ENCODE measurements at regions not wholly inside any gene's neighbourhood (a gene's known extent, or its start where the extent isn't known, plus 50 kb on each side); places are given as distances from the start of the nearest gene placed in this dataset.

DNA sequence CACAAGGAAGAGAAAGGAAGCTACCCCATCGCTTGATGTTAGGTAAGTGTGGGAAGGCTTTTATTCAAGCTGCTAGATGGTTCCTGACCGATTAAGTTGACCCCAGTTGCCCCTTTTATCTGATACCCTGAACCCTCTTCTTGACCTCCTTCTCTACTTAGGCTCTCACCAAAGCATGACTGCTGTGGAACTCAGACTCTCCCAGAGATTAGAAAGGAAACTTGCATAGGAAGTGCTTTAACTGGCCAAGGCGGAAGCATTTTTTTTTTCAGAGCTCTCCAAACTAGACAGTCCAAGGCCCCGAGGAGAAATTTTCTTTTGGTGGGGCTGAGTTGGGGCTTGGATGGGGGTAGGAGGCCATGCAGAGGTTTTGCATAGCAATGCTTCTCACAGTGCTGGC, 101.3 kb upstream of the USP24 start (continued):
- TF ChIP-seq, protein P1, sequence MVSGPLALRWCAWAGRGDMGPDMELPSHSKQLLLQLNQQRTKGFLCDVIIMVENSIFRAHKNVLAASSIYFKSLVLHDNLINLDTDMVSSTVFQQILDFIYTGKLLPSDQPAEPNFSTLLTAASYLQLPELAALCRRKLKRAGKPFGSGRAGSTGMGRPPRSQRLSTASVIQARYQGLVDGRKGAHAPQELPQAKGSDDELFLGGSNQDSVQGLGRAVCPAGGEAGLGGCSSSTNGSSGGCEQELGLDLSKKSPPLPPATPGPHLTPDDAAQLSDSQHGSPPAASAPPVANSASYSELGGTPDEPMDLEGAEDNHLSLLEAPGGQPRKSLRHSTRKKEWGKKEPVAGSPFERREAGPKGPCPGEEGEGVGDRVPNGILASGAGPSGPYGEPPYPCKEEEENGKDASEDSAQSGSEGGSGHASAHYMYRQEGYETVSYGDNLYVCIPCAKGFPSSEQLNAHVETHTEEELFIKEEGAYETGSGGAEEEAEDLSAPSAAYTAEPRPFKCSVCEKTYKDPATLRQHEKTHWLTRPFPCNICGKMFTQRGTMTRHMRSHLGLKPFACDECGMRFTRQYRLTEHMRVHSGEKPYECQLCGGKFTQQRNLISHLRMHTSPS (CRISPR knock-in tag; IDR thresholded peaks at IDR 0.05; ENCODE audit: low read depth), result no peak
- TF ChIP-seq, protein P2, sequence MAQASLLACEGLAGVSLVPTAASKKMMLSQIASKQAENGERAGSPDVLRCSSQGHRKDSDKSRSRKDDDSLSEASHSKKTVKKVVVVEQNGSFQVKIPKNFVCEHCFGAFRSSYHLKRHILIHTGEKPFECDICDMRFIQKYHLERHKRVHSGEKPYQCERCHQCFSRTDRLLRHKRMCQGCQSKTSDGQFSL (CRISPR knock-in tag; IDR thresholded peaks at IDR 0.05), result no peak
- TF ChIP-seq, protein P3, sequence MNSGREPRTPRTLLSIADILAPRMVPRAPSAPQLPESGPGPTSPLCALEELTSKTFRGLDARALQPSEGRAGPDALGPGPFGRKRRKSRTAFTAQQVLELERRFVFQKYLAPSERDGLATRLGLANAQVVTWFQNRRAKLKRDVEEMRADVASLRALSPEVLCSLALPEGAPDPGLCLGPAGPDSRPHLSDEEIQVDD (CRISPR knock-in tag; IDR thresholded peaks at IDR 0.05; ENCODE audit: borderline replicate concordance), result no peak
- TF ChIP-seq MXD4 (CRISPR knock-in tag; IDR thresholded peaks at IDR 0.05) (no peak), SNAI1 (CRISPR knock-in tag; IDR thresholded peaks at IDR 0.05; ENCODE audit: borderline replicate concordance) (no peak), DR1 (CRISPR knock-in tag; IDR thresholded peaks at IDR 0.05) (no peak), RARA (CRISPR knock-in tag; IDR thresholded peaks at IDR 0.05) (no peak), ZNF205 (CRISPR knock-in tag; IDR thresholded peaks at IDR 0.05) (no peak), STAG1 (CRISPR knock-in tag; IDR thresholded peaks at IDR 0.05) (no peak), NFIB (CRISPR knock-in tag; IDR thresholded peaks at IDR 0.05; ENCODE audit: borderline replicate concordance) (no peak)
- TF ChIP-seq, protein P4, sequence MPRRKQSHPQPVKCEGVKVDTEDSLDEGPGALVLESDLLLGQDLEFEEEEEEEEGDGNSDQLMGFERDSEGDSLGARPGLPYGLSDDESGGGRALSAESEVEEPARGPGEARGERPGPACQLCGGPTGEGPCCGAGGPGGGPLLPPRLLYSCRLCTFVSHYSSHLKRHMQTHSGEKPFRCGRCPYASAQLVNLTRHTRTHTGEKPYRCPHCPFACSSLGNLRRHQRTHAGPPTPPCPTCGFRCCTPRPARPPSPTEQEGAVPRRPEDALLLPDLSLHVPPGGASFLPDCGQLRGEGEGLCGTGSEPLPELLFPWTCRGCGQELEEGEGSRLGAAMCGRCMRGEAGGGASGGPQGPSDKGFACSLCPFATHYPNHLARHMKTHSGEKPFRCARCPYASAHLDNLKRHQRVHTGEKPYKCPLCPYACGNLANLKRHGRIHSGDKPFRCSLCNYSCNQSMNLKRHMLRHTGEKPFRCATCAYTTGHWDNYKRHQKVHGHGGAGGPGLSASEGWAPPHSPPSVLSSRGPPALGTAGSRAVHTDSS (CRISPR knock-in tag; conservative IDR thresholded peaks at IDR 0.05), result no peak
- TF ChIP-seq, protein P5, sequence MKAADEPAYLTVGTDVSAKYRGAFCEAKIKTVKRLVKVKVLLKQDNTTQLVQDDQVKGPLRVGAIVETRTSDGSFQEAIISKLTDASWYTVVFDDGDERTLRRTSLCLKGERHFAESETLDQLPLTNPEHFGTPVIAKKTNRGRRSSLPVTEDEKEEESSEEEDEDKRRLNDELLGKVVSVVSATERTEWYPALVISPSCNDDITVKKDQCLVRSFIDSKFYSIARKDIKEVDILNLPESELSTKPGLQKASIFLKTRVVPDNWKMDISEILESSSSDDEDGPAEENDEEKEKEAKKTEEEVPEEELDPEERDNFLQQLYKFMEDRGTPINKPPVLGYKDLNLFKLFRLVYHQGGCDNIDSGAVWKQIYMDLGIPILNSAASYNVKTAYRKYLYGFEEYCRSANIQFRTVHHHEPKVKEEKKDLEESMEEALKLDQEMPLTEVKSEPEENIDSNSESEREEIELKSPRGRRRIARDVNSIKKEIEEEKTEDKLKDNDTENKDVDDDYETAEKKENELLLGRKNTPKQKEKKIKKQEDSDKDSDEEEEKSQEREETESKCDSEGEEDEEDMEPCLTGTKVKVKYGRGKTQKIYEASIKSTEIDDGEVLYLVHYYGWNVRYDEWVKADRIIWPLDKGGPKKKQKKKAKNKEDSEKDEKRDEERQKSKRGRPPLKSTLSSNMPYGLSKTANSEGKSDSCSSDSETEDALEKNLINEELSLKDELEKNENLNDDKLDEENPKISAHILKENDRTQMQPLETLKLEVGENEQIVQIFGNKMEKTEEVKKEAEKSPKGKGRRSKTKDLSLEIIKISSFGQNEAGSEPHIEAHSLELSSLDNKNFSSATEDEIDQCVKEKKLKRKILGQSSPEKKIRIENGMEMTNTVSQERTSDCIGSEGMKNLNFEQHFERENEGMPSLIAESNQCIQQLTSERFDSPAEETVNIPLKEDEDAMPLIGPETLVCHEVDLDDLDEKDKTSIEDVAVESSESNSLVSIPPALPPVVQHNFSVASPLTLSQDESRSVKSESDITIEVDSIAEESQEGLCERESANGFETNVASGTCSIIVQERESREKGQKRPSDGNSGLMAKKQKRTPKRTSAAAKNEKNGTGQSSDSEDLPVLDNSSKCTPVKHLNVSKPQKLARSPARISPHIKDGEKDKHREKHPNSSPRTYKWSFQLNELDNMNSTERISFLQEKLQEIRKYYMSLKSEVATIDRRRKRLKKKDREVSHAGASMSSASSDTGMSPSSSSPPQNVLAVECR (CRISPR knock-in tag; IDR thresholded peaks at IDR 0.05; ENCODE audit: borderline replicate concordance), result no peak
